ENCODE measurements at regions not wholly inside any gene's neighbourhood (a gene's known extent, or its start where the extent isn't known, plus 50 kb on each side); places are given as distances from the start of the nearest gene placed in this dataset.

DNA sequence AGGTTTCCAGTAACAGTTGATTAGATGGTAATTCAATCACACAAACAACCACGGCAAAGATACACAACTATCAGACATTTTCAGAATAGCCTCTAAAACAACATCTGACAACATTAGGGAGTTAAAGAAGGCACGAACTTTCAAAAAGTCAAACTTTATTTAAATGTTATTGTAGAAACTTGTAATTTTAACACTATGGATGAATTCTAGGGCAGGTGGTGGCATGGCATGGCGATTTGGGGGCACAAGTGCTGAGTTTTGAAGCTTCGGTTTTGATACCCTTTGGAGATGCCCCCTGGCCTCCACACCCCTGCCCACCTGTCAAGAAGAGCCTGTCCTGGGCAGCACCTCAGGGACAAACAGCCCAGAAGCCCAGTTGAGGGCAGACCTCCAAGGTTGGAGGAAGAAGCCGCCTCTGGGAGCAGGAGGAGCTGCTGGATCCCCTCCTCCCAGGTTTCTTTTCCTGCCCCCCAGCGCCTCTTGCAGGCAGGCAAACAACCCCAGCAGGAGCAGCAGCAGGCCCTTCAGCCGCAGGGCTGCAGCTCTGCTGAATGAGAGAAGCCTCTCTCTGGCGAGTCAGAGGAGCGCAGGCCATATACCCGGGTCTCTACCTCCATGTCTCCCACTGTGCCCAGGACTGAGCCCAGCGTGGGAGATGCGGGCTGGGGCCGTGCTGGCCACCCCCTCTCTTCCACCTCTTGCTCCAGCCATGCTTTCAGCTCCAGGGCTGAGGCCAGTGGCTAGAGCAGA lies 102.1 kb upstream of the IGLL5 start:
- Histone ChIP-seq H3K9me3 (replicated peaks) (no peaks in the 10 kb centered on the region), H3K27me3 (ENCODE audit: low read depth) (peaks cover 69% of the 10 kb centered on the region), H3K4me3 (no peak overlapping the region), H3K36me3 (no peaks in the 10 kb centered on the region), H3K4me1 (no peaks in the 10 kb centered on the region), H3K27ac (replicated peaks) (no peak overlapping the region)
- TF ChIP-seq, protein P1, sequence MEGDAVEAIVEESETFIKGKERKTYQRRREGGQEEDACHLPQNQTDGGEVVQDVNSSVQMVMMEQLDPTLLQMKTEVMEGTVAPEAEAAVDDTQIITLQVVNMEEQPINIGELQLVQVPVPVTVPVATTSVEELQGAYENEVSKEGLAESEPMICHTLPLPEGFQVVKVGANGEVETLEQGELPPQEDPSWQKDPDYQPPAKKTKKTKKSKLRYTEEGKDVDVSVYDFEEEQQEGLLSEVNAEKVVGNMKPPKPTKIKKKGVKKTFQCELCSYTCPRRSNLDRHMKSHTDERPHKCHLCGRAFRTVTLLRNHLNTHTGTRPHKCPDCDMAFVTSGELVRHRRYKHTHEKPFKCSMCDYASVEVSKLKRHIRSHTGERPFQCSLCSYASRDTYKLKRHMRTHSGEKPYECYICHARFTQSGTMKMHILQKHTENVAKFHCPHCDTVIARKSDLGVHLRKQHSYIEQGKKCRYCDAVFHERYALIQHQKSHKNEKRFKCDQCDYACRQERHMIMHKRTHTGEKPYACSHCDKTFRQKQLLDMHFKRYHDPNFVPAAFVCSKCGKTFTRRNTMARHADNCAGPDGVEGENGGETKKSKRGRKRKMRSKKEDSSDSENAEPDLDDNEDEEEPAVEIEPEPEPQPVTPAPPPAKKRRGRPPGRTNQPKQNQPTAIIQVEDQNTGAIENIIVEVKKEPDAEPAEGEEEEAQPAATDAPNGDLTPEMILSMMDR (IDR thresholded peaks at IDR 0.05; ENCODE audit: borderline replicate concordance) = no peak
- intact Hi-C loops (cut with micrococcal nuclease) = no loop called here
- no peak for DNase-seq

DNA sequence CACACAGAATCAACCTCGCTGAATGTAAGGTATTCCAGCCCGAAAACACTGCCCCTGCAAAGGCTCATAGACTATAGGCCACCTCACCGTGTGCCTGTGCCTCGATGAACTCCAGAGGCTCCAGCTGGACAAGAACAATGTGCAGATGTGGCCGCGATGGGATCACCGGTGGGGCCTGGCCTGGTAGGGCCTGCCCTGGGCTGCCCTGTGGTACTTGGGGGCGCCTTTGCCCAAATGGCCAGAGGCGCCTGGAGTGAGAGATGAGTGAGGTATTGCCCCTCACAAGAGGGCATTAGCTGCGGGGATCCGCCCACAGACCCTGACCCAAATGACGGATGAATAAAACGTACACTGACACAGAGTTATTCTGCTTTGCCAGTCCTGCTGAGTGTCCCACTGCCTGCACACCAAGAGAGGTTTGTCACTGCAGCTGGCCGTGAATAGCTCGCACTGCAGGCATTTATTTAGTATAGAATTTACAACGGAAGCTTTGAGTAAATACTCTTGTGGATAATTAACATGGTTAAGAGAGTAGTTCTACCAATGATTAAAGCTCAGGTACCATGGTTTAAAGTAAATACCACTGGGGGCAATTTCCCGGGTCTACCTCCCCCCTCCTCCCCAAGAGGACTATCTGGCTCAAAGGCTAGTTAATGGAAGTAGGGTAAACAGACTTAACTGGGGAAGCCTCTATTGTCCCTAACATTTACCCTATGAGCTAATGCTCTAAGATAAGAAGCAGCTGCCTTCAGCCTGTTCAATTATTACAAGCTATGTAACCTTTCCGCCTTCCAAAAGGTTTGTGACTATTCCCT lies 101.1 kb upstream of the IGLL5 start:
- intact Hi-C loops (cut with micrococcal nuclease) = no loop called here
- TF ChIP-seq, protein P1 (IDR thresholded peaks at IDR 0.05; ENCODE audit: borderline replicate concordance) = no peak
- H3K36me3 ChIP-seq = no peaks in the 10 kb centered on the region
- no peak overlapping the region for H3K27ac ChIP-seq (replicated peaks)
- DNase-seq = no peak
- no peak overlapping the region for H3K4me3 ChIP-seq
- peaks cover 70% of the 10 kb centered on the region for H3K27me3 ChIP-seq (ENCODE audit: low read depth)
- H3K4me1 ChIP-seq = no peaks in the 10 kb centered on the region
- H3K9me3 ChIP-seq (replicated peaks) = no peaks in the 10 kb centered on the region

DNA sequence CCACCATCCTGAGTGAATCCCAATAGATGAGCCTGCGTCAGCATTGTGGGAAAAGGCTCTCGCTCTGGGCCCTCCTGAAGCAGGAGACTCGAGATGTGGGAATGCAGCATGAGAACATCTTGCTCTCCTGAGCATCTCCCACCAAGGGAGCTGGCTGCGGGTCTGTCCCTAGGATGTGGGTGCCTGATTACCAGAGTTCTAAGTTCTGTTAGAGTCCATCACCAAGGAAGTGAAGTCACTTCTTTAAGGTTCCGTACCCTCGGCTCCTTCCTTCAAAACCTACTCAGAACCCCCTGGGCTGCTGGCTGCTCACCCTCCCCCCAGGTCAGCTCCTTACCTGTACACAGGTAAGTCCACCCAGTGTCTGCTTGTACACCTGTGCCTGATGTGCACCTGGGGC lies 100.5 kb upstream of the IGLL5 start:
- Histone ChIP-seq H3K27me3 (ENCODE audit: low read depth) (peaks cover 71% of the 10 kb centered on the region), H3K4me1 (no peaks in the 10 kb centered on the region), H3K27ac (replicated peaks) (no peak overlapping the region), H3K9me3 (replicated peaks) (no peaks in the 10 kb centered on the region), H3K36me3 (no peaks in the 10 kb centered on the region), H3K4me3 (no peak overlapping the region)
- DNase-seq = no peak
- intact Hi-C loops (cut with micrococcal nuclease) = no loop called here
- TF ChIP-seq, protein P1 (IDR thresholded peaks at IDR 0.05; ENCODE audit: borderline replicate concordance) = no peak

DNA sequence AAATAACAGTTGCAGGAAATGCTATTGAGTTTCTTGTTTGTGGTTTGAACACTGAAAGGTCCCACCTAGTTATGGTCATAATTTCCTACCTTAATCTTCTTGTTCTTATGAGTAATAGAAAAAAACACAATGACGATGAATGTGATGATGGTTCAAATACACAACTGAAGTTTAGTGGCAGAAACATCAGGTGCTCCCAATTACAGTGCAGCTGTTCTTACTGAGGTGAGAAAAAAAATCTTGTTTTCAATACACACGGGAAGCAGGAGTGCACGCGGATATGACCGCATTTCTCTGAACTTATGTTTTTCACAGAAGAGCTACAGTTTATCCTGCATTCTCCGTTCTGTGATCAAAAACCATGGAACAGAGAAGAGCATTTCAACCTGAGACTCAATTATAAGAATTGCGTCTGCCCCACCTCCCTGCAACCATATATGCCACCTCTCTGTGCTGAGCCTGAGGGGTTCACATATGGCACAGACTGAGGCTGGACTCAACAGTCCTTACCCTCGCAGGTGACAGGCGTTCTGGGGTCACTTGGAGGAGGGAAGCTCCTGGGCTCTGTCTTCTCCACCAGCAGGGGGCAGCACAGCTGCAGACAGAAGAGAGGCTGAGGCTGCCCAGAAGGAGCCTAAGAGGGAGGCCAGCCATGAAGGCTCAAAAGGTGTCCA lies 99.7 kb upstream of the IGLL5 start:
- H3K4me1 ChIP-seq = no peaks in the 10 kb centered on the region
- no peaks in the 10 kb centered on the region for H3K36me3 ChIP-seq
- no peak overlapping the region for H3K4me3 ChIP-seq
- peak; percentile 35 for DNase-seq
- TF ChIP-seq, protein P1 (IDR thresholded peaks at IDR 0.05; ENCODE audit: borderline replicate concordance) = peak; percentile 70
- H3K27ac ChIP-seq (replicated peaks) = no peak overlapping the region
- H3K9me3 ChIP-seq (replicated peaks) = no peaks in the 10 kb centered on the region
- peaks cover 71% of the 10 kb centered on the region for H3K27me3 ChIP-seq (ENCODE audit: low read depth)
- intact Hi-C loops (cut with micrococcal nuclease) = no loop called here

DNA sequence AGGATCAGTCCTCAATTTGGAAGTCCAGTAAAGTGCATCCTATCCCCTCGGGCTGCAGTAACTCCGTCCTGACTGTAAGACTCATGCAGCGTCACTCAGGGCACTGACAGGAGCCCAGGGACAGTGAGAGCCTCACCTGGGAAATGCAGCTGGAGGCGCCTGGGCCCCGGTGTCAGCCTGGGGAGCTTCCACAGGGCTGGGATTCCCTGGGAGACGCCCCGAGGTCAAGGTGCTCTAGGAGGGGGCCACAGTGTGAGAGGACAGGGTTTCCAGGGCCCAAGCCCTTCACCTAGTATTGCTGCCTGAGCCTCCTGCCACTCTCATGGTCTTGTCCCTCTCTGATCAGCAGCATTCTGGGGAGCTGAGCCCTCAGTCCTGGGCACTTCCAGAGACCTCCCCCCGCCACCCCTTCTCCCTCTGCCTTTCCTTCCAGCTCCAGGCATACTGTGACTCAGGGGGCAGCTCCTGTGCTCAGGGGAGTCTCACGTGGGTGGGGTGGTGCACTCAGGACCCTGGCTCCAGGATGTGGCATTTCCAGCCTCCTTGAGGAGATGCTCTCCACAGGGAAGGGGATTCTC lies 99.1 kb upstream of the IGLL5 start:
- TF ChIP-seq, protein P1 (IDR thresholded peaks at IDR 0.05; ENCODE audit: borderline replicate concordance) = peak; percentile 7
- intact Hi-C loops (cut with micrococcal nuclease) = no loop called here
- H3K4me1 ChIP-seq = no peaks in the 10 kb centered on the region
- H3K9me3 ChIP-seq (replicated peaks) = no peaks in the 10 kb centered on the region
- H3K36me3 ChIP-seq = no peaks in the 10 kb centered on the region
- no peak overlapping the region for H3K4me3 ChIP-seq
- no peak overlapping the region for H3K27ac ChIP-seq (replicated peaks)
- H3K27me3 ChIP-seq (ENCODE audit: low read depth) = peaks cover 69% of the 10 kb centered on the region
- no peak for DNase-seq

Data from left ventricle myocardium inferior (tissue), 1 donor.